ENCODE measurements at regions not wholly inside any gene's neighbourhood (a gene's known extent, or its start where the extent isn't known, plus 50 kb on each side); places are given as distances from the start of the nearest gene placed in this dataset.

- TF ChIP-seq TAF1 (CRISPR knock-in tag; IDR thresholded peaks at IDR 0.05) (no peak), MTA3 (CRISPR knock-in tag; IDR thresholded peaks at IDR 0.05) (no peak), FOXA1 (IDR thresholded peaks at IDR 0.05) (no peak), FOXA1 (CRISPR knock-in tag; IDR thresholded peaks at IDR 0.05) (no peak)
Observed at GRCh38 chr10:34872820-34873219, 57.7 kb upstream of the PARD3 start.
